Neural cell (in vitro differentiated cells): ENCODE measurements at regions not wholly inside any gene's neighbourhood (a gene's known extent, or its start where the extent isn't known, plus 50 kb on each side); places are given as distances from the start of the nearest gene placed in this dataset.

Experiments used
- H2AFZ ChIP-seq: fragments of 200-600, 300-800 bp; sonication (generic), shearing (Covaris generic); 2 replicates; pipeline ENCODE4 v1.6.0; 2014; ENCODE audit warnings: low read depth, mild to moderate bottlenecking, antibody characterized with exemption, low read length, moderate library complexity
- H3F3A ChIP-seq: fragments of 200-600 bp; shearing (Covaris generic); 2 replicates; pipeline ENCODE4 v1.6.1; 2016; ENCODE audit warnings: mild to moderate bottlenecking, moderate library complexity, mixed read lengths, antibody characterized with exemption, low read length; ENCODE audit not compliant: insufficient read depth, poor library complexity, severe bottlenecking
- H3K27ac ChIP-seq: fragments of 200-600, 300-800 bp; sonication (generic), shearing (Covaris generic); 2 replicates; pipeline ENCODE4 v1.5.1; 2014; ENCODE audit warnings: mild to moderate bottlenecking, low read length, moderate library complexity
- H3K27me3 ChIP-seq: fragments of 300-800, 200-600 bp; sonication (generic), shearing (Covaris generic); 2 replicates; pipeline ENCODE4 v1.6.0; 2014; ENCODE audit warnings: mild to moderate bottlenecking, low read depth, low read length, moderate library complexity; ENCODE audit not compliant: insufficient read depth
- H3K36me3 ChIP-seq: fragments of 300-800, 200-600 bp; sonication (generic), shearing (Covaris generic); 2 replicates; pipeline ENCODE4 v1.5.1; 2014; ENCODE audit warnings: mild to moderate bottlenecking, antibody characterized with exemption, low read length, moderate library complexity; ENCODE audit not compliant: insufficient read depth
- H3K4me2 ChIP-seq: fragments of 300-800, 200-600 bp; sonication (generic), shearing (Covaris generic); 2 replicates; pipeline ENCODE4 v1.6.0; 2014; ENCODE audit warnings: mild to moderate bottlenecking, low read length
- H3K4me3 ChIP-seq: fragments of 300-800, 200-600 bp; sonication (generic), shearing (Covaris generic); 2 replicates; pipeline ENCODE4 v1.5.1; 2014; ENCODE audit warnings: mild to moderate bottlenecking, low read length, moderate library complexity
- H3K79me2 ChIP-seq: fragments of 200-600 bp; shearing (Covaris generic); replicated peaks from 2 replicates; pipeline ENCODE4 v1.6.0; 2014; ENCODE audit warnings: mild to moderate bottlenecking, low read length, moderate library complexity; ENCODE audit not compliant: insufficient read depth
- H3K9ac ChIP-seq: fragments of 300-800, 200-600 bp; sonication (generic), shearing (Covaris generic); 2 replicates; pipeline ENCODE4 v1.6.1; 2016; ENCODE audit warnings: mild to moderate bottlenecking, low read length, mixed read lengths
- H3K9me2 ChIP-seq: fragments of 200-600 bp; shearing (Covaris generic); 2 replicates; pipeline ENCODE4 v1.6.1; 2016; ENCODE audit warnings: mild to moderate bottlenecking, low read length, mixed read lengths; ENCODE audit not compliant: insufficient read depth
- H3K9me3 ChIP-seq: fragments of 200-600, 300-800 bp; sonication (generic), shearing (Covaris generic); 2 replicates; pipeline ENCODE4 v1.6.1; 2016; ENCODE audit warnings: mild to moderate bottlenecking, mixed run types, low read length, moderate library complexity, mixed read lengths
- H4K20me1 ChIP-seq: fragments of 200-600 bp; shearing (Covaris generic); 2 replicates; pipeline ENCODE4 v1.6.1; 2016; ENCODE audit warnings: mild to moderate bottlenecking, mixed run types; ENCODE audit not compliant: insufficient read depth
- CTCF ChIP-seq: fragments of 450-650 bp; IDR thresholded peaks from 2 replicates; pipeline ENCODE4 v1.5.1; 2014; ENCODE audit warnings: antibody characterized with exemption, mild to moderate bottlenecking, moderate library complexity; ENCODE audit not compliant: poor library complexity, severe bottlenecking
- EP300 ChIP-seq: fragments of 450-650 bp; conservative IDR thresholded peaks from 2 replicates; pipeline ENCODE4 v1.6.1; 2014; ENCODE audit warnings: antibody characterized with exemption, mild to moderate bottlenecking, moderate library complexity; ENCODE audit not compliant: poor library complexity, severe bottlenecking
- EZH2 ChIP-seq: fragments of 200-600, 300-800 bp; shearing (Covaris generic), sonication (generic); IDR thresholded peaks from 2 replicates; pipeline ENCODE4 v1.6.1; 2014; ENCODE audit warnings: antibody characterized with exemption, low read length, borderline replicate concordance, mild to moderate bottlenecking; ENCODE audit not compliant: insufficient read depth, poor library complexity, severe bottlenecking
- MXI1 ChIP-seq: fragments of 450-650 bp; conservative IDR thresholded peaks from 2 replicates; pipeline ENCODE4 v1.6.1; 2014; ENCODE audit warnings: antibody characterized with exemption, mild to moderate bottlenecking; ENCODE audit not compliant: poor library complexity, severe bottlenecking
- POLR2AphosphoS5 ChIP-seq: IDR thresholded peaks from 2 replicates; pipeline ENCODE4 v1.6.1; 2012
- RAD21 ChIP-seq: fragments of 450-650 bp; conservative IDR thresholded peaks from 2 replicates; pipeline ENCODE4 v1.6.1; 2014; ENCODE audit warnings: antibody characterized with exemption, mild to moderate bottlenecking, moderate library complexity
- REST ChIP-seq: IDR thresholded peaks from 2 replicates; pipeline ENCODE4 v1.6.1; 2012; ENCODE audit warnings: borderline replicate concordance
- SMC3 ChIP-seq: fragments of 450-650 bp; conservative IDR thresholded peaks from 2 replicates; pipeline ENCODE4 v1.6.1; 2014; ENCODE audit warnings: antibody characterized with exemption, mild to moderate bottlenecking, moderate library complexity; ENCODE audit not compliant: poor library complexity
- TAF1 ChIP-seq: IDR thresholded peaks from 2 replicates; pipeline ENCODE4 v1.6.1; 2012; ENCODE audit warnings: low read depth

GRCh38 chr2:18180031-18180610 lies 301.7 kb downstream of the KCNS3 start:
- H3K4me2 ChIP-seq: no peak overlapping the region
- H3F3A ChIP-seq: no peaks in the 10 kb centered on the region
- no peaks in the 10 kb centered on the region for H3K27me3 ChIP-seq
- no peak overlapping the region for H3K27ac ChIP-seq
- no peaks in the 10 kb centered on the region for H3K36me3 ChIP-seq
- TF ChIP-seq TAF1 (no peak), RAD21 (no peak), REST (no peak), CTCF (no peak), EP300 (no peak), MXI1 (no peak), EZH2 (no peak), SMC3 (no peak), POLR2AphosphoS5 (no peak)
- H3K79me2 ChIP-seq: no peaks in the 10 kb centered on the region
- H3K9me3 ChIP-seq: no peaks in the 10 kb centered on the region
- no peak overlapping the region for H3K9ac ChIP-seq
- H2AFZ ChIP-seq: no peak overlapping the region
- no peaks in the 10 kb centered on the region for H4K20me1 ChIP-seq
- H3K9me2 ChIP-seq: no peaks in the 10 kb centered on the region
- H3K4me3 ChIP-seq: no peak overlapping the region

GRCh38 chr2:18178736-18179349 lies 300.4 kb downstream of the KCNS3 start:
- no peaks in the 10 kb centered on the region for H3F3A ChIP-seq
- TF ChIP-seq POLR2AphosphoS5 (no peak), MXI1 (no peak), REST (no peak), TAF1 (no peak), RAD21 (peak; percentile 21), CTCF (peak; percentile 43), SMC3 (peak; percentile 18), EP300 (no peak), EZH2 (no peak)
- no peaks in the 10 kb centered on the region for H3K9me2 ChIP-seq
- H3K4me3 ChIP-seq: no peak overlapping the region
- no peaks in the 10 kb centered on the region for H3K27me3 ChIP-seq
- H3K27ac ChIP-seq: no peak overlapping the region
- H3K36me3 ChIP-seq: no peaks in the 10 kb centered on the region
- no peaks in the 10 kb centered on the region for H4K20me1 ChIP-seq
- no peaks in the 10 kb centered on the region for H3K79me2 ChIP-seq
- H3K9ac ChIP-seq: no peak overlapping the region
- H3K4me2 ChIP-seq: no peak overlapping the region
- H3K9me3 ChIP-seq: no peaks in the 10 kb centered on the region
- no peak overlapping the region for H2AFZ ChIP-seq
